ENCODE measurements at regions not wholly inside any gene's neighbourhood (a gene's known extent, or its start where the extent isn't known, plus 50 kb on each side); places are given as distances from the start of the nearest gene placed in this dataset.

DNA sequence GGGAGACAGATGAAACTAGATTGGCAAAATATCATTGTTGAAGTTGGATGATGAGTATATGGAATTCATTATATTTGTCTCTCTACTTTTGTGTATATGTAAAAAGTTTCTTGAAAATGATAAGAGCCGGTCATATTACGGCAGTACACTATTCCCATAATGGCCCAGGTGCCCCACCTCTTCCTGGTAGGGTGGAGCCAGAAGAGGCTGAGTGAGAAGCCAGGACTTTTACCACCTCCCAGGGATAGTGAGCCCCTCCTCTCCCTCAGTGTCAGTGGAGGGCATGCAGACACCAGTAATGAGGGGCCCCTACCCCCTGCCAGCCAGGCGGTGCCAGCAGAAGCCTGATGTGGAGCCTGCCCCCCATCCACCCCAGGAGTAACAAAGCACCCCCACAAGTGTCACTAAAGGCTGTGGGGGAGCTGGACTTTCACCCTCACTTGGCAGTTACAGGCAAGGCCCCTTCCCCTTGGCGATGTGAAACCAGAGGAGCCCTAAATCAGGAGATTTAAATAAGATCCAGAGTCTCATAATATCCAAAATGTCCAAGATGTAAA, 198.9 kb upstream of the RBBP8 start:
- Mint-ChIP-seq H3K4me3 (no peak overlapping the region), H3K4me1 (peaks cover 2% of the 10 kb centered on the region), H3K27me3 (ENCODE audit: low read depth) (peaks cover 6% of the 10 kb centered on the region), H3K36me3 (no peaks in the 10 kb centered on the region), H3K9me3 (peaks cover 8% of the 10 kb centered on the region), H3K27ac (no peak overlapping the region)
- TF ChIP-seq CTCF (IDR thresholded peaks at IDR 0.05; ENCODE audit: unreplicated experiment): no peak
- DNase-seq (ENCODE audit: low spot score in 2 of 2, unreplicated experiment in 2 of 2): no peak

GRCh38 chr18:22734791-22735627, 198.1 kb upstream of the RBBP8 start:
- no peak overlapping the region for H3K4me3 Mint-ChIP-seq

GRCh38 chr18:22737054-22737453, 196.1 kb upstream of the RBBP8 start:
- H3K27me3 Mint-ChIP-seq (ENCODE audit: low read depth): peaks cover 2% of the 10 kb centered on the region

More at GRCh38 chr18:22734791-22735627, 198.1 kb upstream of the RBBP8 start:
- H3K27me3 Mint-ChIP-seq (ENCODE audit: low read depth): peaks cover 6% of the 10 kb centered on the region
- no peak overlapping the region for H3K27ac Mint-ChIP-seq
- no peak for TF ChIP-seq CTCF (IDR thresholded peaks at IDR 0.05; ENCODE audit: unreplicated experiment)
- H3K4me1 Mint-ChIP-seq: peaks cover 4% of the 10 kb centered on the region
- no peaks in the 10 kb centered on the region for H3K36me3 Mint-ChIP-seq
- no peak for DNase-seq (ENCODE audit: low spot score in 2 of 2, unreplicated experiment in 2 of 2)
- H3K9me3 Mint-ChIP-seq: peaks cover 8% of the 10 kb centered on the region

DNA sequence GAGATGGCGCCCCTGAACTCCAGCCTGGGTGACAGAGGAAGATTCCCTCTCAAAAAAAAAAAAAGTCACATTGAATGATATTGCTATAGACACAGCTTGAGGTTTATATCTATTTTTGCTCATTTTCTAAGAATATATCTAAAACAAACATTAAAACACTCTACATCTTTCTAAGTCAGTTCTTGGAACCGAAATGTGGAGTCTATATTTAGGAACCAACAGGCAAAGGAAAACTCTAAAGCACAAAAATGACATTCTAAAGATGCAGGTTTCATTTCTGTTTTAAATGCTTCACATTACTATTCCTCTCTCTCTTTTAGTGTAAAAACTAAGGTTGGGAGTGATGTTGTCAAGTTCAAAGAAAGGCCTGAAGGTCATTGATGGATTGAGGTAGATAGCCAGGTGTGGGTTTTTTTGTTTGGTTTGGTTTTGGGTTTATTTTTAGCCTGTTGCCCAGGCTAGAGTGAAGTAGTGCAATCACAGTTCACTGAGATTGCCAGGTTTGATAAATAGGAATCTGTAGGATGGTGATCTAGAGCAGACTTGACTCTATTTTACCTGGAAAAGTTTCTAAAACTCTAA, 194.0 kb upstream of the RBBP8 start:
- Mint-ChIP-seq H3K9me3 (peaks cover 14% of the 10 kb centered on the region), H3K27ac (no peak overlapping the region), H3K4me3 (no peak overlapping the region), H3K4me1 (peaks cover 4% of the 10 kb centered on the region), H3K27me3 (ENCODE audit: low read depth) (no peaks in the 10 kb centered on the region), H3K36me3 (peaks cover 6% of the 10 kb centered on the region)
- no peak for DNase-seq (ENCODE audit: low spot score in 2 of 2, unreplicated experiment in 2 of 2)
- no peak for TF ChIP-seq CTCF (IDR thresholded peaks at IDR 0.05; ENCODE audit: unreplicated experiment)

More at GRCh38 chr18:22737054-22737453, 196.1 kb upstream of the RBBP8 start:
- Mint-ChIP-seq H3K36me3 (no peaks in the 10 kb centered on the region), H3K4me3 (no peak overlapping the region), H3K27ac (no peak overlapping the region), H3K9me3 (peaks cover 8% of the 10 kb centered on the region), H3K4me1 (peaks cover 4% of the 10 kb centered on the region)
- no peak for DNase-seq (ENCODE audit: low spot score in 2 of 2, unreplicated experiment in 2 of 2)
- no peak for TF ChIP-seq CTCF (IDR thresholded peaks at IDR 0.05; ENCODE audit: unreplicated experiment)

GRCh38 chr18:22739789-22740188, 193.3 kb upstream of the RBBP8 start:
- peaks cover 4% of the 10 kb centered on the region for H3K4me1 Mint-ChIP-seq
- H3K27me3 Mint-ChIP-seq (ENCODE audit: low read depth): no peaks in the 10 kb centered on the region
- no peak overlapping the region for H3K27ac Mint-ChIP-seq
- DNase-seq (ENCODE audit: low spot score in 2 of 2, unreplicated experiment in 2 of 2): no peak
- H3K4me3 Mint-ChIP-seq: no peak overlapping the region
- H3K9me3 Mint-ChIP-seq: peaks cover 16% of the 10 kb centered on the region
- TF ChIP-seq CTCF (IDR thresholded peaks at IDR 0.05; ENCODE audit: unreplicated experiment): no peak
- peaks cover 6% of the 10 kb centered on the region for H3K36me3 Mint-ChIP-seq
